Kidney epithelial cell (primary cell): ENCODE measurements at regions not wholly inside any gene's neighbourhood (a gene's known extent, or its start where the extent isn't known, plus 50 kb on each side); places are given as distances from the start of the nearest gene placed in this dataset.

ENCODE experiments used
- DNase-seq: peaks from one replicate; pipeline ENCODE4 v3.0.0-alpha.2; 2010; ENCODE audit warnings: low read depth
- H3K27me3 ChIP-seq: 2 replicates; pipeline ENCODE4 v1.6.0; 2011; ENCODE audit warnings: low read length; ENCODE audit not compliant: control insufficient read depth, insufficient read depth
- H3K36me3 ChIP-seq: 2 replicates; pipeline ENCODE4 v1.5.1; 2011; ENCODE audit warnings: low read length; ENCODE audit not compliant: control insufficient read depth, insufficient read depth
- H3K4me3 ChIP-seq: 2 replicates; pipeline ENCODE4 v1.5.1; 2011; ENCODE audit warnings: low read depth, mild to moderate bottlenecking, control low read depth, low read length
- TF ChIP-seq, protein P1 (sequence below): IDR thresholded peaks from 2 replicates; pipeline ENCODE4 v1.5.1; 2011; ENCODE audit warnings: mild to moderate bottlenecking, moderate library complexity, low read length, control low read depth, inconsistent platforms; ENCODE audit not compliant: insufficient read depth, poor library complexity, severe bottlenecking

DNA sequence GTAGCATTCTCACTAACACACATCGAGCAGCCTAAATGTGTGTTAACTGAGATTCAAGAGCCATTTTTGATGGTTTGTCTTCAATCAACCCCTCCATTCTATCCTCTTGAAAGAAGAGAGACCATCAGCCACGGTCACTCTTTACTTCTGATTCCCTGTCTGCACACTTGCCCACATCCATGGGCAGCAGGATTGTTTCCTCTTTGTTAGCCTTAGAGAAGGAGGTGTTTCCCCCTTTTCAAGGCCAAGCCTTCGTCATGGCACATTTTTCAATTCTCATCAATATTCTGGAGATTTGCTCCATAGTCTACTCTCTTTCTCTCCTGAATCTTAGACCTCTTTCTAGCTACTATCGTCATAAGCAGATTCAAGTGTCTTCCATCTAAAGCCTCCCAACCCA, 522.4 kb upstream of the NAALADL2 start:
- H3K36me3 ChIP-seq, result no peaks in the 10 kb centered on the region
- TF ChIP-seq, protein P1, sequence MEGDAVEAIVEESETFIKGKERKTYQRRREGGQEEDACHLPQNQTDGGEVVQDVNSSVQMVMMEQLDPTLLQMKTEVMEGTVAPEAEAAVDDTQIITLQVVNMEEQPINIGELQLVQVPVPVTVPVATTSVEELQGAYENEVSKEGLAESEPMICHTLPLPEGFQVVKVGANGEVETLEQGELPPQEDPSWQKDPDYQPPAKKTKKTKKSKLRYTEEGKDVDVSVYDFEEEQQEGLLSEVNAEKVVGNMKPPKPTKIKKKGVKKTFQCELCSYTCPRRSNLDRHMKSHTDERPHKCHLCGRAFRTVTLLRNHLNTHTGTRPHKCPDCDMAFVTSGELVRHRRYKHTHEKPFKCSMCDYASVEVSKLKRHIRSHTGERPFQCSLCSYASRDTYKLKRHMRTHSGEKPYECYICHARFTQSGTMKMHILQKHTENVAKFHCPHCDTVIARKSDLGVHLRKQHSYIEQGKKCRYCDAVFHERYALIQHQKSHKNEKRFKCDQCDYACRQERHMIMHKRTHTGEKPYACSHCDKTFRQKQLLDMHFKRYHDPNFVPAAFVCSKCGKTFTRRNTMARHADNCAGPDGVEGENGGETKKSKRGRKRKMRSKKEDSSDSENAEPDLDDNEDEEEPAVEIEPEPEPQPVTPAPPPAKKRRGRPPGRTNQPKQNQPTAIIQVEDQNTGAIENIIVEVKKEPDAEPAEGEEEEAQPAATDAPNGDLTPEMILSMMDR, result no peak
- DNase-seq, result no peak
- no peaks in the 10 kb centered on the region for H3K27me3 ChIP-seq
- H3K4me3 ChIP-seq, result no peak overlapping the region

DNA sequence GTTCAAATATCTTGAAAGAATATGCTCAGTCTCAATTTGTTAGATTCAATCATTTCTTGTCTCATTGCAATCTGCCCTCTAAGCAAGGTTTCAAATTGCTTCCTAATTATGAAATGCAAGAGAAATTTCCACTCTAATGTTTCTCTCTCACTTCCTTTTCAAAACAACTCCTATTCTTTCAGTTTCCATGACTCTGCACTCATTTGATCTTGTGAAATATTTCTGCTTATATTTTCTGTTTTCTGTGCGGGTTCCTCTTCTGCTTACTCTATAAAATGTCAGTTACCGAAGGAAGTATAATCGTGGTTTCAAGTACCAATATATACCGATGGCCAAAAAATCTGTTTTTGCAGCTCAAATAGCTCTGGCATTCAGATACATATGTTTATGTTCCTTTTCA, 521.9 kb upstream of the NAALADL2 start:
- no peaks in the 10 kb centered on the region for H3K27me3 ChIP-seq
- H3K4me3 ChIP-seq, result no peak overlapping the region
- TF ChIP-seq, protein P1, result no peak
- no peaks in the 10 kb centered on the region for H3K36me3 ChIP-seq
- no peak for DNase-seq

DNA sequence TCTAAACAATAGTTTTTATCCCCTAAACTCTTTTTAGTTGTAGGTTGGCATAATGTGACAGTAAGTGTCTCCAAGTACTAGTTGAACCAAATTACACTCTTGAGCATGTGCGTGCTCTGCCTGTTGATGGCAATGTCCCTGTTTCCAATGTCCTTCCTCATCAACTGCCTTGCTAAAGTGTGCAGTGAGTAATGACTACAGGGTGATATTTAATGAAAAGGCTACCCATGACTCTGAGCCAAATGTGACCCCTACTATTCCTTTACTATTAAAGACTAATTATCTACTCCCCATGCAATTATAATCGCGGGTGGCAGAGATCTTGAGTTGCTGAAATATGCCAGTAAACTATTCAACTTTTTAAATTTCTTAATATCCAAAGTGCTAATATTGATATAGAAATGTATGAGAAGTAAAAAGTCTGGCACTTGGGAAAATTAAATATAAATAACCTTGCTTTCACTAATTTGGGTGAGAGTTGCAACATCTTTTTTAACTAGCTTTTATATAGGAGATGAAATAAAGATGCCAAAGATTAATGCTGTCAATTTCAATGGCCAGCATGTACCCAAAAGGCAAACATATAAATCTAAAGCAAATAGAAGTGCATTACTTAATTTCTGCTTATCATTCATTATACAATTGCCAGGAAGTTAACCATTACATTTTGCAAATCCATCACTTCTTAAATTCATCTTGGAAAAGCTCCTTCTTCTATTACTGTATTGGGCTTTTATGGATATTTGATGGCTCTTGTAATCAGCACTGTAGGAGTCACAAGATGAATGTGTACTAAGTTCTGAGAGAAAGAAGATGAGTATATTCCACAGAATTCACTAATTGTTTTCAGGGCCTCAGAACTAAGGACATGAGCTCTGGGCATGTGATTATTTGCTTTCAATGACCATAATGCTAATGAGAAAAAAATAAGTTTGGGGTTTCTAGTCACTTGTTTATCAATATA, 518.2 kb upstream of the NAALADL2 start:
- no peak for DNase-seq
- TF ChIP-seq, protein P1, result no peak

DNA sequence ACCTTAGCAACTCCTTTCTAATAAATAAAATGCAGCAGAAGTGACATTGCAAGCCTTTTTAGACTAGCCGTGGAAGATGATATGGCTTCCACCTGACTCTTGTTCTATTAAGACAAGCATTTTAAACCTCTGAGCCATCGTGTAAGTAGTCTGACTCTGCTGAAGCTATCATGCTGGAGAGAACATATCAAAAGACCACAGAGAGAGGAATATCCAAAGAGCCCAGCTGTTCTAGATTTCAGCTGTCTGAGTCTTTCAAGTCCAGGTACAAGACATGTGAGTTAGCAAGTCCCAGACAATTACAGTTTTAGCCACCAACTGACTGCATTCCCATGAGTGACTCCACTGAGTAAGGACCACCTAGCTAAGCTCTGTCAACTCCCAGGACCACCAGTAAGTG, 517.0 kb upstream of the NAALADL2 start:
- TF ChIP-seq, protein P1, result no peak

More for the DNA sequence above, 518.2 kb upstream of the NAALADL2 start:
- no peak overlapping the region for H3K4me3 ChIP-seq
- H3K36me3 ChIP-seq, result no peaks in the 10 kb centered on the region
- no peaks in the 10 kb centered on the region for H3K27me3 ChIP-seq

DNA sequence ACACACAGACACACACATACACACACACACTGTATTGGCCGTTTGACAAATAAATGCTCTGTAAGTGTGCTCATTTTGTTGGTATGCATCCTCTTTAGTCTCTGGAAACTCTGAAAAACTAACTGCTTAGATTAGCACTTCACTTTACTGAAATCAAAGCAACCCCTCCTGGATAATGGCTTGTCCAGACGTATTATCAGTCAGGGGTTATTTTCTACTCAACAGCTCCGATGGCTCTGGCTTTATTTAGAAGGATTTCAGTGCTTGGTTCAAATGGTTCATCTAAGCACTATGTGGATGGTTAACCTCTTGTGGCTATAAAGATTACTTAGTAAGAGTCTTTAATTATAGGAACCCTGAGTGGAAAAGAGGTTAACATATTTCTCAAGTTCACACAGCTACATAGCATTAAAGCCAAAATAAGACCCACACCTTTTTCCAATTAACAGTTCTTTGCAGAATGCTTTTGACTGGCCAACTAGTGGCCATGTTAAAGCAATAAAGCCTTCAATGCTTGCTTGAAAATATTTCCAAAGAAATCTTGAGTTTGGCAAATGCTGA, 516.1 kb upstream of the NAALADL2 start:
- no peak overlapping the region for H3K4me3 ChIP-seq
- no peaks in the 10 kb centered on the region for H3K27me3 ChIP-seq
- H3K36me3 ChIP-seq, result no peaks in the 10 kb centered on the region
- TF ChIP-seq, protein P1, result no peak
- no peak for DNase-seq

More for the DNA sequence above, 517.0 kb upstream of the NAALADL2 start:
- no peaks in the 10 kb centered on the region for H3K36me3 ChIP-seq
- no peaks in the 10 kb centered on the region for H3K27me3 ChIP-seq
- no peak overlapping the region for H3K4me3 ChIP-seq
- no peak for DNase-seq
